Endothelial cell of umbilical vein (primary cell): ENCODE measurements at regions not wholly inside any gene's neighbourhood (a gene's known extent, or its start where the extent isn't known, plus 50 kb on each side); places are given as distances from the start of the nearest gene placed in this dataset.

Experiments used
- BruUV-seq: library from RNA; stranded (reverse); fragments of 400-500 nt; replicated peaks from 2 replicates; lab custom pipeline; 2021; lab: Mats Ljungman, UMichigan
- CTCF ChIA-PET: fragments of 300-600, 350-600 bp; sonication (Branson Sonifier 250); formaldehyde crosslinking; loops from one replicate; lab custom pipeline; 2021; ENCODE audit warnings: antibody characterized with exemption, inconsistent platforms; lab: Charles Lee
- POLR2A ChIA-PET: fragments of 300-600, 350-600 bp; sonication (Branson Sonifier 250); formaldehyde crosslinking; loops from one replicate; lab custom pipeline; 2021; ENCODE audit warnings: antibody characterized with exemption, inconsistent platforms; lab: Charles Lee
- DNase-seq: peaks from one replicate; pipeline ENCODE4 v3.0.0-alpha.2; 2011; ENCODE audit warnings: low read depth, low spot score
- FAIRE-seq: peaks from 2 replicates; lab custom pipeline; 2011; peaks lifted over from hg19 to GRCh38; lab: Jason Lieb, UNC
- H2AFZ ChIP-seq: 2 replicates; pipeline ENCODE4 v1.6.0; 2012; ENCODE audit warnings: low read depth, low read length, control low read depth, inconsistent platforms
- H3K27ac ChIP-seq: 2 replicates; pipeline ENCODE4 v1.5.1; 2011; ENCODE audit warnings: low read depth, mild to moderate bottlenecking, control low read depth, low read length, moderate library complexity; ENCODE audit not compliant: insufficient read depth
- H3K27me3 ChIP-seq, 2 experiments: 2 replicates each; pipeline versions ENCODE4 v1.6.0 to v1.6.1; 2011; ENCODE audit warnings: low read length in 2 of 2, mixed read lengths in 1 of 2; ENCODE audit not compliant: control insufficient read depth in 2 of 2, insufficient read depth in 2 of 2
- H3K36me3 ChIP-seq, 2 experiments: 2 replicates in 1 of 2; 3 replicates in 1 of 2; pipeline ENCODE4 v1.5.1; 2011; ENCODE audit warnings: low read length in 2 of 2, mild to moderate bottlenecking in 1 of 2, moderate library complexity in 1 of 2; ENCODE audit not compliant: control insufficient read depth in 2 of 2, insufficient read depth in 2 of 2; ENCODE audit errors: extremely low read depth in 1 of 2
- H3K4me1 ChIP-seq: 3 replicates; pipeline ENCODE4 v1.5.1; 2011; ENCODE audit warnings: mild to moderate bottlenecking, low read length; ENCODE audit not compliant: control insufficient read depth, insufficient read depth; ENCODE audit errors: extremely low read depth
- H3K4me2 ChIP-seq: 2 replicates; pipeline ENCODE4 v1.6.1; 2011; ENCODE audit warnings: low read length, control low read depth, mixed read lengths; ENCODE audit not compliant: insufficient read depth
- H3K4me3 ChIP-seq, 3 experiments: fragments of 200-600 bp in 1 of 3; sonication (generic), shearing (Covaris generic) in 1 of 3; replicated peaks in 1 of 3; 2 replicates each; pipeline ENCODE4 v1.5.1; 2011 to 2016; ENCODE audit warnings: control low read depth in 3 of 3, low read length in 3 of 3, mild to moderate bottlenecking in 2 of 3, inconsistent platforms in 1 of 3, low read depth in 1 of 3, moderate library complexity in 1 of 3; ENCODE audit not compliant: insufficient read depth in 1 of 3
- H3K79me2 ChIP-seq: 2 replicates; pipeline ENCODE4 v1.6.0; 2012; ENCODE audit warnings: low read length, inconsistent platforms; ENCODE audit not compliant: control insufficient read depth, insufficient read depth
- H3K9ac ChIP-seq: replicated peaks from 2 replicates; pipeline ENCODE3; 2011; ENCODE audit warnings: low read length, control low read depth; ENCODE audit not compliant: insufficient read depth; ENCODE audit errors: extremely low read depth
- H3K9me1 ChIP-seq: replicated peaks from 3 replicates; pipeline ENCODE4 v1.6.0; 2011; ENCODE audit warnings: mild to moderate bottlenecking, low read length; ENCODE audit not compliant: control insufficient read depth, insufficient read depth; ENCODE audit errors: extremely low read depth
- H3K9me3 ChIP-seq: replicated peaks from 2 replicates; pipeline ENCODE4 v1.5.1; 2012; ENCODE audit warnings: low read length, inconsistent platforms; ENCODE audit not compliant: control insufficient read depth, insufficient read depth
- H4K20me1 ChIP-seq: replicated peaks from 2 replicates; pipeline ENCODE3; 2011; ENCODE audit warnings: mild to moderate bottlenecking, low read length; ENCODE audit not compliant: control insufficient read depth, insufficient read depth; ENCODE audit errors: extremely low read depth
- EZH2 ChIP-seq: IDR thresholded peaks from 2 replicates; pipeline ENCODE4 v1.6.1; 2012; ENCODE audit warnings: borderline replicate concordance, low read depth, mild to moderate bottlenecking, moderate library complexity, low read length, inconsistent platforms; ENCODE audit not compliant: severe bottlenecking
- JUN ChIP-seq: IDR thresholded peaks from 2 replicates; pipeline ENCODE4 v1.6.1; 2011; ENCODE audit warnings: borderline replicate concordance, low read depth; ENCODE audit not compliant: insufficient read length, insufficient read depth
- MAX ChIP-seq: IDR thresholded peaks from 2 replicates; pipeline ENCODE4 v1.6.1; 2011; ENCODE audit not compliant: insufficient read depth, insufficient read length
- MYC ChIP-seq: IDR thresholded peaks from one replicate; pipeline ENCODE4 v1.6.1; 2011; ENCODE audit warnings: mild to moderate bottlenecking, low read depth, low read length
- POLR2A ChIP-seq: IDR thresholded peaks from 2 replicates; pipeline ENCODE4 v1.6.1; 2012; ENCODE audit warnings: low read depth, mild to moderate bottlenecking, control low read depth, low read length
- POLR2AphosphoS5 ChIP-seq: IDR thresholded peaks from 2 replicates; pipeline ENCODE4 v1.6.1; 2012; ENCODE audit warnings: low read depth, mild to moderate bottlenecking, control low read depth, low read length, moderate library complexity; ENCODE audit not compliant: insufficient read depth
- dilution Hi-C: fragments of 300-500 bp; cut with MboI; formaldehyde crosslinking; loops from one replicate; pipeline ENCODE4 v1.15.0; 2019; ENCODE audit warnings: low sequenced_read_pairs; ENCODE audit not compliant: extremely low pct_ligation_motif_present
- intact Hi-C: fragments of 100-400 bp; cut with micrococcal nuclease; formaldehyde crosslinking; loops from one replicate; pipeline ENCODE4 v1.10.0; 2022

DNA sequence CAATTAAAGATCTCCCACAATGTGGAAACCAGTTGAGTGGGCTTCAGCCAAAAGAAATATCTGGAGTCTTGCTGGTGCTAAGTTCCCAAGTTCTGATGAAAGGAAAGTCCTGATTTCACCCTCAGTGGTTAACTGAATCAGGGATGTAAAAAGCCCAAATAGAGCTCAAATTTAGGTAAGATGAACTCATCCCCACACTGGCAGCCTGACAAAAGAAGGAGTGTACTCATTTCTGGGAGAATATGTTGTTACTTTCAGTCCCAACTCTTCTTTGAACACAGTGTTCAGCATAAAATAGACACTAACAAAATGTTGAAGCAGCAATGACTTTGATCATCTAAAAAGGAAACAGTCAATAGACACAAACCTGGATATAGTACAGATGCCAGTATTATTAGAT, 91.7 kb downstream of the CHRM3 start:
- H3K79me2 ChIP-seq, result no peaks in the 10 kb centered on the region
- dilution Hi-C loops (no loop called here), intact Hi-C loops (no loop called here)
- H2AFZ ChIP-seq, result no peak overlapping the region
- ChIA-PET CTCF (no interaction called here), POLR2A (no interaction called here)
- H3K36me3 ChIP-seq, result no peaks in the 10 kb centered on the region
- BruUV-seq, result no TSS peak
- H3K4me3 ChIP-seq, result no peak overlapping the region
- H3K9me1 ChIP-seq, result no peaks in the 10 kb centered on the region
- H3K27me3 ChIP-seq, result no peaks in the 10 kb centered on the region
- no peak overlapping the region for H3K9ac ChIP-seq
- FAIRE-seq (no peak), DNase-seq (no peak)
- H4K20me1 ChIP-seq, result no peaks in the 10 kb centered on the region
- H3K27ac ChIP-seq, result no peak overlapping the region
- H3K9me3 ChIP-seq, result peaks cover 1% of the 10 kb centered on the region
- H3K4me1 ChIP-seq, result no peaks in the 10 kb centered on the region
- H3K4me2 ChIP-seq, result no peak overlapping the region
- no peak for TF ChIP-seq JUN

DNA sequence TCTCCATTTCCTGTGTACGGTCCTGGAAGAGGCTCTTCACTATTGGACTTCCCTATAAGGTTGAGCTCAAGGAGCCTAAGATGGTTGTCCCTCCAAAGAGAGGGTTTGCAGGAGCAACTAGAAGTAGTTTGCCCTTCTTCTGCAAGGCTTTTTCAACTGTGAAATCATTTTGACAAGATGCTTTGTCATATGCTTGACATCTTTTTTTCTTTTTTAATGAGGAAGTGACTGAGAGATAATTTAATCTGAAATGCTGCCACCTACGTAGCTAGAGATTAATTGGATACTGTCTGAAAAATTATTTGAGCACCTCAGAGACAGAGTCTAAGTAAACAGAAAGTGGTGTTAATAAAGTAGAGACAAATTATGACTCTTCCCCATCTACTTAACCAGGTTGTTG, 97.0 kb downstream of the CHRM3 start:
- Histone ChIP-seq H3K9ac (no peak overlapping the region), H3K27ac (no peak overlapping the region)

More for the DNA sequence above, 97.0 kb downstream of the CHRM3 start:
- TF ChIP-seq POLR2AphosphoS5 (no peak), MYC (no peak), POLR2A (no peak), MAX (no peak), EZH2 (no peak)
- Histone ChIP-seq H3K27me3 (no peaks in the 10 kb centered on the region), H3K79me2 (no peaks in the 10 kb centered on the region), H3K4me1 (no peaks in the 10 kb centered on the region), H3K9me1 (no peaks in the 10 kb centered on the region), H3K36me3 (no peaks in the 10 kb centered on the region), H3K4me2 (no peak overlapping the region), H3K4me3 (no peak overlapping the region), H3K9me3 (no peaks in the 10 kb centered on the region), H4K20me1 (no peaks in the 10 kb centered on the region), H2AFZ (no peak overlapping the region)
- POLR2A ChIA-PET, result no interaction called here
- CTCF ChIA-PET, result no interaction called here
- BruUV-seq, result no TSS peak
- DNase-seq, result no peak
- dilution Hi-C loops (no loop called here), intact Hi-C loops (no loop called here)
- no peak for FAIRE-seq
